Panc1 (cell line): ENCODE measurements at regions not wholly inside any gene's neighbourhood (a gene's known extent, or its start where the extent isn't known, plus 50 kb on each side); places are given as distances from the start of the nearest gene placed in this dataset.

Experiments
- ATAC-seq: fragments of 200-7000 bp; cut with Tn5 transposase; 2 replicates; pipeline ENCODE4 v1.9.1; 2020; ENCODE audit warnings: mild to moderate bottlenecking, moderate library complexity
- BruUV-seq: library from RNA; stranded (reverse); fragments of 400-500 nt; replicated peaks from 2 replicates; lab custom pipeline; 2021; lab: Mats Ljungman, UMichigan
- CTCF ChIA-PET: fragments of 300-600 bp; sonication (Branson Sonifier 250); formaldehyde crosslinking; loops from one replicate; lab custom pipeline; 2022; ENCODE audit warnings: antibody characterized with exemption; lab: Charles Lee
- POLR2A ChIA-PET: fragments of 300-600 bp; sonication (Branson Sonifier 250); formaldehyde crosslinking; loops from one replicate; lab custom pipeline; 2022; ENCODE audit warnings: antibody characterized with exemption; lab: Charles Lee
- DNase-seq: peaks from one replicate; pipeline ENCODE4 v3.0.0-alpha.2; 2010; ENCODE audit warnings: low read depth, low spot score
- H3K27ac ChIP-seq: 2 replicates; pipeline ENCODE4 v1.5.1; 2011; ENCODE audit warnings: mild to moderate bottlenecking, low read length, inconsistent platforms
- H3K27me3 ChIP-seq: fragments of 200-500 bp; sonication (Bioruptor generic); 2 replicates; pipeline ENCODE4 v1.6.0; 2014; ENCODE audit warnings: low read length, inconsistent platforms; ENCODE audit not compliant: control insufficient read depth, insufficient read depth
- H3K36me3 ChIP-seq: fragments of 200-500 bp; sonication (Bioruptor generic); 2 replicates; pipeline ENCODE4 v1.5.1; 2014; ENCODE audit warnings: inconsistent platforms, mild to moderate bottlenecking, low read length, moderate library complexity; ENCODE audit not compliant: control insufficient read depth, insufficient read depth
- H3K4me1 ChIP-seq: 2 replicates; pipeline ENCODE4 v1.5.1; 2011; ENCODE audit warnings: inconsistent platforms, mild to moderate bottlenecking, low read length, moderate library complexity; ENCODE audit not compliant: control insufficient read depth, insufficient read depth
- H3K4me3 ChIP-seq, 2 experiments: 2 replicates each; pipeline ENCODE4 v1.5.1; 2011 to 2012; ENCODE audit warnings: low read depth in 2 of 2, low read length in 2 of 2, mild to moderate bottlenecking in 2 of 2, inconsistent platforms in 1 of 2, moderate library complexity in 1 of 2
- H3K9me3 ChIP-seq: fragments of 200-500 bp; sonication (Bioruptor generic); 2 replicates; pipeline ENCODE4 v1.5.1; 2014; ENCODE audit warnings: low read depth, mild to moderate bottlenecking, inconsistent platforms, low read length, moderate library complexity; ENCODE audit not compliant: control insufficient read depth, insufficient read depth
- POLR2AphosphoS5 ChIP-seq: IDR thresholded peaks from 2 replicates; pipeline ENCODE4 v1.6.1; 2012; ENCODE audit warnings: mild to moderate bottlenecking, low read depth, low read length, moderate library complexity
- SIN3A ChIP-seq: IDR thresholded peaks from 2 replicates; pipeline ENCODE4 v1.6.1; 2012; ENCODE audit warnings: low read depth, mild to moderate bottlenecking, low read length, moderate library complexity, borderline replicate concordance; ENCODE audit not compliant: insufficient read depth
- TCF7L2 ChIP-seq: IDR thresholded peaks from 2 replicates; pipeline ENCODE4 v1.6.1; 2011; ENCODE audit warnings: mild to moderate bottlenecking, low read depth, low read length, inconsistent platforms
- in situ Hi-C: cut with HindIII; loops from 2 replicates; pipeline ENCODE4 v1.10.0; 2016; ENCODE audit warnings: low sequenced_read_pairs, low pct_unique_long_range_greater_than_20kb
- intact Hi-C: fragments of 100-400 bp; cut with micrococcal nuclease; formaldehyde crosslinking; loops from one replicate; pipeline ENCODE4 v1.10.0; 2022; ENCODE audit not compliant: unreplicated experiment
- TF ChIP-seq, protein P1 (sequence below), 2 experiments: IDR thresholded peaks; 2 replicates each; pipeline ENCODE4 v1.6.1; 2011 to 2012; ENCODE audit warnings: low read depth in 2 of 2, control low read depth in 1 of 2, low read length in 1 of 2, mild to moderate bottlenecking in 1 of 2, moderate library complexity in 1 of 2; ENCODE audit not compliant: insufficient read depth in 1 of 2
- TF ChIP-seq, protein P2 (sequence below): fragments of 450-650 bp; IDR thresholded peaks from 2 replicates; pipeline ENCODE4 v1.5.1; 2017; ENCODE audit warnings: mild to moderate bottlenecking

DNA sequence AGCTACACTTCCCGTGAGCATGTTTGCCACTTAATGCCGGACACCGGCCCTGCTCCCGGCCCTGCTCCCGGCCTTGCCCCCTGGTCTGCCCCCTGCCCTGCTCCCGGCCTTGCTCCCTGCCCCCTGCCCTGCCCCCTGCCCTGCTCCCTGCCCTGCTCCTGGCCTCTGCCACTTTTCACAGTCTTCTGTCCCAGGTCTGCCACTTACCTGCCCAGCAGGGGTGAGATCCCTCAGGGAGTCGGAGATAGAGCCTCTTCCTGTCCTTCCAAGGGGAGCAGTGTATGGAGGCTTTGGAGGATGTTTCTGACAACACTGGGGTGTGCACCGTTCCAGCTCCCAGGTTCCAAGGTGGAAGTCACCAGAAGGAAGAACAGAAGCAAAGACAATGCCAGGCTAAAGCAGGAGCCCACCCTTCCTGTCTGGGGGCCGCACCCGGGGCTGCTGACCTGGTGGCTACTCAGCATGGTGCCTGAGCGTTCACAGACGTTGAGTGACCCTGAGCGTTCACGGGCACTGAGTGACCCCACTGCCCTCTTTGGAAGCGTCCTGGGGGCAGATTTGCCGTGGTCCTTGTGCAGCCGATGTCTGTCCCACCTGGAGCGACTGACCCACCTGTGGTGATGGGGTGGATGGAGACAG lies 199.8 kb downstream of the DLL1 start:
- no peaks in the 10 kb centered on the region for H3K9me3 ChIP-seq
- intact Hi-C loops (no loop called here), in situ Hi-C loops (no loop called here)
- H3K4me3 ChIP-seq, result no peak overlapping the region
- BruUV-seq, result no TSS peak
- TF ChIP-seq, protein P1, sequence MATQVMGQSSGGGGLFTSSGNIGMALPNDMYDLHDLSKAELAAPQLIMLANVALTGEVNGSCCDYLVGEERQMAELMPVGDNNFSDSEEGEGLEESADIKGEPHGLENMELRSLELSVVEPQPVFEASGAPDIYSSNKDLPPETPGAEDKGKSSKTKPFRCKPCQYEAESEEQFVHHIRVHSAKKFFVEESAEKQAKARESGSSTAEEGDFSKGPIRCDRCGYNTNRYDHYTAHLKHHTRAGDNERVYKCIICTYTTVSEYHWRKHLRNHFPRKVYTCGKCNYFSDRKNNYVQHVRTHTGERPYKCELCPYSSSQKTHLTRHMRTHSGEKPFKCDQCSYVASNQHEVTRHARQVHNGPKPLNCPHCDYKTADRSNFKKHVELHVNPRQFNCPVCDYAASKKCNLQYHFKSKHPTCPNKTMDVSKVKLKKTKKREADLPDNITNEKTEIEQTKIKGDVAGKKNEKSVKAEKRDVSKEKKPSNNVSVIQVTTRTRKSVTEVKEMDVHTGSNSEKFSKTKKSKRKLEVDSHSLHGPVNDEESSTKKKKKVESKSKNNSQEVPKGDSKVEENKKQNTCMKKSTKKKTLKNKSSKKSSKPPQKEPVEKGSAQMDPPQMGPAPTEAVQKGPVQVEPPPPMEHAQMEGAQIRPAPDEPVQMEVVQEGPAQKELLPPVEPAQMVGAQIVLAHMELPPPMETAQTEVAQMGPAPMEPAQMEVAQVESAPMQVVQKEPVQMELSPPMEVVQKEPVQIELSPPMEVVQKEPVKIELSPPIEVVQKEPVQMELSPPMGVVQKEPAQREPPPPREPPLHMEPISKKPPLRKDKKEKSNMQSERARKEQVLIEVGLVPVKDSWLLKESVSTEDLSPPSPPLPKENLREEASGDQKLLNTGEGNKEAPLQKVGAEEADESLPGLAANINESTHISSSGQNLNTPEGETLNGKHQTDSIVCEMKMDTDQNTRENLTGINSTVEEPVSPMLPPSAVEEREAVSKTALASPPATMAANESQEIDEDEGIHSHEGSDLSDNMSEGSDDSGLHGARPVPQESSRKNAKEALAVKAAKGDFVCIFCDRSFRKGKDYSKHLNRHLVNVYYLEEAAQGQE (IDR thresholded peaks at IDR 0.05; ENCODE audit: insufficient read depth in 1 of 2, low read depth in 2 of 2, low read length in 1 of 2), result no peak
- no peak for TF ChIP-seq SIN3A
- no peak for TF ChIP-seq TCF7L2
- TF ChIP-seq, protein P2, sequence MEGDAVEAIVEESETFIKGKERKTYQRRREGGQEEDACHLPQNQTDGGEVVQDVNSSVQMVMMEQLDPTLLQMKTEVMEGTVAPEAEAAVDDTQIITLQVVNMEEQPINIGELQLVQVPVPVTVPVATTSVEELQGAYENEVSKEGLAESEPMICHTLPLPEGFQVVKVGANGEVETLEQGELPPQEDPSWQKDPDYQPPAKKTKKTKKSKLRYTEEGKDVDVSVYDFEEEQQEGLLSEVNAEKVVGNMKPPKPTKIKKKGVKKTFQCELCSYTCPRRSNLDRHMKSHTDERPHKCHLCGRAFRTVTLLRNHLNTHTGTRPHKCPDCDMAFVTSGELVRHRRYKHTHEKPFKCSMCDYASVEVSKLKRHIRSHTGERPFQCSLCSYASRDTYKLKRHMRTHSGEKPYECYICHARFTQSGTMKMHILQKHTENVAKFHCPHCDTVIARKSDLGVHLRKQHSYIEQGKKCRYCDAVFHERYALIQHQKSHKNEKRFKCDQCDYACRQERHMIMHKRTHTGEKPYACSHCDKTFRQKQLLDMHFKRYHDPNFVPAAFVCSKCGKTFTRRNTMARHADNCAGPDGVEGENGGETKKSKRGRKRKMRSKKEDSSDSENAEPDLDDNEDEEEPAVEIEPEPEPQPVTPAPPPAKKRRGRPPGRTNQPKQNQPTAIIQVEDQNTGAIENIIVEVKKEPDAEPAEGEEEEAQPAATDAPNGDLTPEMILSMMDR, result no peak
- TF ChIP-seq POLR2AphosphoS5, result no peak
- no peak for DNase-seq
- H3K27ac ChIP-seq, result no peak overlapping the region
- no peak for ATAC-seq
- H3K4me1 ChIP-seq, result no peaks in the 10 kb centered on the region
- ChIA-PET POLR2A (no interaction called here), CTCF (no interaction called here)
- no peaks in the 10 kb centered on the region for H3K36me3 ChIP-seq
- H3K27me3 ChIP-seq, result no peaks in the 10 kb centered on the region

DNA sequence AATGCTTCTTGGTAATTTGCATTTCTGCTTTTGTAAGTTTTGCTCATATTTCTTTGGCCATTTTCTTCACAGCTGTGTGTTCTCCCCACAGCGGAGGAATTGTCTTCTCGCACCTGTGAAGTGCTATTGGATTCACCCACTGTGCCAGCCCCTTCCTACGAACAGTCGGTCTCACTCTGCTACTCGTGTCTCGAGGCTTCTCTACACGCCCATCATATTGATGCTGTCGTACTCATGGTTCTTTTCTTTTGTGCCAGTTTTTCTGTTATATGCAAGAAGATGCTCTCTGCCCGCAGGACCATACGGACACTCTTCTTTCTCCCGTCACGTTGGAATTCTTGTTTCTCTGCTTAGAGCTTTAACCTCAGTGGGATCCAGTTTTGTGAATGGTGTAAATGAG lies 200.3 kb downstream of the DLL1 start:
- no peaks in the 10 kb centered on the region for H3K9me3 ChIP-seq
- H3K4me1 ChIP-seq, result no peaks in the 10 kb centered on the region
- TF ChIP-seq, protein P1 (IDR thresholded peaks at IDR 0.05; ENCODE audit: insufficient read depth in 1 of 2, low read depth in 2 of 2, low read length in 1 of 2), result no peak
- TF ChIP-seq POLR2AphosphoS5, result no peak
- TF ChIP-seq, protein P2, result no peak
- H3K27ac ChIP-seq, result no peak overlapping the region
- intact Hi-C loops (no loop called here), in situ Hi-C loops (no loop called here)
- no peaks in the 10 kb centered on the region for H3K36me3 ChIP-seq
- ChIA-PET CTCF (no interaction called here), POLR2A (no interaction called here)
- H3K4me3 ChIP-seq, result no peak overlapping the region
- ATAC-seq (no peak), DNase-seq (no peak)
- H3K27me3 ChIP-seq, result no peaks in the 10 kb centered on the region
- BruUV-seq, result no TSS peak
